K562 (cell line): ENCODE measurements at regions not wholly inside any gene's neighbourhood (a gene's known extent, or its start where the extent isn't known, plus 50 kb on each side); places are given as distances from the start of the nearest gene placed in this dataset.

ENCODE experiments used
- ATAC-seq: fragments of 200-7000 bp; cut with Tn5 transposase; 3 replicates; pipeline ENCODE4 v1.9.1; 2020; ENCODE audit warnings: moderate library complexity
- BruUV-seq: library from RNA; stranded (reverse); fragments of 400-500 nt; replicated peaks from 2 replicates; lab custom pipeline; 2021; lab: Mats Ljungman, UMichigan
- CTCF ChIA-PET: fragments of 300-600 bp; formaldehyde crosslinking; extraction: SDS; loops from one replicate; lab custom pipeline; 2021; ENCODE audit warnings: low intra/inter-chr PET ratio; lab: Yijun Ruan, JAX
- POLR2A ChIA-PET: fragments of 300-600, 350-650 bp; sonication (Branson Sonifier 250); formaldehyde crosslinking; extraction: SDS; loops from one replicate; lab custom pipeline; 2021; ENCODE audit warnings: antibody characterized with exemption, inconsistent platforms; lab: Yijun Ruan, JAX
- DNase-seq, 4 experiments: peaks; one replicate each; pipeline versions ENCODE4 v3.0.0 to v3.0.0-alpha.2; 2011 to 2018; ENCODE audit warnings: low spot score in 3 of 4, mixed read lengths in 3 of 4; ENCODE audit errors: extremely low read depth in 1 of 4
- FAIRE-seq: peaks from 2 replicates; lab custom pipeline; 2011; peaks lifted over from hg19 to GRCh38; lab: Jason Lieb, UNC
- H2AFZ ChIP-seq: 2 replicates; pipeline ENCODE4 v1.6.0; 2011; ENCODE audit warnings: low read depth, low read length, control low read depth, inconsistent platforms
- H3K27ac ChIP-seq: fragments of 200-600 bp; 3 replicates; pipeline ENCODE4 v1.8.0; 2011; ENCODE audit warnings: low read depth, mild to moderate bottlenecking, control low read depth, inconsistent platforms, low read length, moderate library complexity, mixed read lengths; ENCODE audit errors: extremely low read depth
- H3K27me3 ChIP-seq, 2 experiments: fragments of 300-600 bp in 1 of 2; 2 replicates in 1 of 2; 3 replicates in 1 of 2; pipeline versions ENCODE4 v1.6.0 to v1.8.0; 2011; ENCODE audit warnings: inconsistent platforms in 2 of 2, low read length in 2 of 2, mild to moderate bottlenecking in 1 of 2, mixed read lengths in 1 of 2, moderate library complexity in 1 of 2; ENCODE audit not compliant: control insufficient read depth in 2 of 2, insufficient read depth in 2 of 2
- H3K36me3 ChIP-seq: fragments of 300-600 bp; 3 replicates; pipeline ENCODE4 v1.8.0; 2011; ENCODE audit warnings: mild to moderate bottlenecking, low read length, inconsistent platforms; ENCODE audit not compliant: control insufficient read depth, insufficient read depth
- H3K4me1 ChIP-seq, 2 experiments: fragments of 200-600 bp in 1 of 2; replicated peaks in 1 of 2; 2 replicates in 1 of 2; 3 replicates in 1 of 2; pipeline versions ENCODE4 v1.5.1 to v1.8.0; 2011; ENCODE audit warnings: inconsistent platforms in 2 of 2, low read length in 2 of 2, mild to moderate bottlenecking in 1 of 2, mixed read lengths in 1 of 2, moderate library complexity in 1 of 2; ENCODE audit not compliant: control insufficient read depth in 2 of 2, insufficient read depth in 2 of 2
- H3K4me2 ChIP-seq: 2 replicates; pipeline ENCODE4 v1.6.1; 2011; ENCODE audit warnings: low read length, control low read depth, inconsistent platforms, mixed read lengths; ENCODE audit not compliant: insufficient read depth
- H3K4me3 ChIP-seq: fragments of 200-600 bp; sonication (generic), shearing (Covaris generic); 2 replicates; pipeline ENCODE4 v1.5.1; 2016; ENCODE audit warnings: control low read depth, inconsistent platforms
- H3K79me2 ChIP-seq: fragments of 200-600 bp; 3 replicates; pipeline ENCODE4 v1.8.0; 2011; ENCODE audit warnings: low read length, inconsistent platforms; ENCODE audit not compliant: control insufficient read depth, insufficient read depth
- H3K9ac ChIP-seq, 2 experiments: 2 replicates each; pipeline versions ENCODE4 v1.6.0 to v1.6.1; 2011; ENCODE audit warnings: low read depth in 2 of 2, low read length in 2 of 2, control low read depth in 1 of 2, inconsistent platforms in 1 of 2, mild to moderate bottlenecking in 1 of 2, mixed read lengths in 1 of 2; ENCODE audit not compliant: insufficient read depth in 1 of 2
- H3K9me1 ChIP-seq: one replicate; pipeline ENCODE4 v1.6.0; 2011; ENCODE audit warnings: inconsistent platforms, mild to moderate bottlenecking, low read length, moderate library complexity; ENCODE audit not compliant: control insufficient read depth, insufficient read depth
- H3K9me3 ChIP-seq: replicated peaks from 2 replicates; pipeline ENCODE4 v1.5.1; 2011; ENCODE audit warnings: low read depth, low read length, inconsistent platforms; ENCODE audit not compliant: control insufficient read depth, insufficient read depth
- H4K20me1 ChIP-seq: replicated peaks from 2 replicates; pipeline ENCODE4 v1.6.1; 2011; ENCODE audit warnings: low read length, inconsistent platforms, mixed read lengths; ENCODE audit not compliant: control insufficient read depth, insufficient read depth
- CBX2 ChIP-seq: fragments of 200-600 bp; sonication (generic); IDR thresholded peaks from one replicate; pipeline ENCODE4 v1.6.1; 2012; ENCODE audit warnings: mild to moderate bottlenecking, low read length, inconsistent platforms; ENCODE audit not compliant: insufficient read depth, poor library complexity, severe bottlenecking
- DIDO1 ChIP-seq: fragments of 450-650 bp; IDR thresholded peaks from 2 replicates; pipeline ENCODE4 v1.6.1; 2016; ENCODE audit warnings: low read depth, missing biosample characterization, missing genetic modification characterization
- HMGN3 ChIP-seq: IDR thresholded peaks from 2 replicates; pipeline ENCODE4 v1.6.1; 2011; ENCODE audit warnings: borderline replicate concordance, low read depth, mild to moderate bottlenecking, mixed read lengths, low read length; ENCODE audit not compliant: insufficient read length; ENCODE audit errors: extremely low read depth
- MYC ChIP-seq, 2 experiments: fragments of 250-450 bp in 1 of 2; sonication (Bioruptor Pico) in 1 of 2; IDR thresholded peaks; 2 replicates each; pipeline versions ENCODE4 v1.5.1 to v1.6.1; 2012 to 2021; ENCODE audit warnings: low read depth in 2 of 2, borderline replicate concordance in 1 of 2, improper control_type of control experiment in 1 of 2, low read length in 1 of 2, mild to moderate bottlenecking in 1 of 2, moderate library complexity in 1 of 2
- RHOXF2B ChIP-seq: fragments of 250-450 bp; sonication (Bioruptor Pico); conservative IDR thresholded peaks from 2 replicates; pipeline ENCODE4 v1.5.1; 2021
- SFPQ ChIP-seq: fragments of 200-400 bp; formaldehyde crosslinking; IDR thresholded peaks from 2 replicates; pipeline ENCODE4 v1.6.1; 2017; ENCODE audit warnings: mild to moderate bottlenecking, low read depth, low read length, moderate library complexity
- U2AF2 ChIP-seq: fragments of 200-400 bp; formaldehyde crosslinking; optimal IDR thresholded peaks from 2 replicates; pipeline ENCODE3; 2017; ENCODE audit warnings: low read depth, mild to moderate bottlenecking, low read length
- YBX1 ChIP-seq: fragments of 450-650 bp; IDR thresholded peaks from 2 replicates; pipeline ENCODE4 v1.7.1; 2016; ENCODE audit warnings: mild to moderate bottlenecking
- ZHX1 ChIP-seq: fragments of 150-350 bp; conservative IDR thresholded peaks from 2 replicates; pipeline ENCODE4 v1.6.1; 2014; ENCODE audit warnings: low read length
- ZNF655 ChIP-seq: fragments of 250-450 bp; sonication (Bioruptor Pico); IDR thresholded peaks from 2 replicates; pipeline ENCODE4 v1.5.0; 2021
- WGBS: fragments of 100-300 bp; shearing (Covaris generic); methylation state at CpG from one replicate; pipeline ENCODE4 v1.1.6; 2016; ENCODE audit warnings: low coverage, mixed read lengths; ENCODE audit not compliant: insufficient coverage; ENCODE audit errors: missing lambda C conversion rate; 5-methylcytosine and 5-hydroxymethylcytosine counted together
- in situ Hi-C: fragments of 300-500 bp; cut with MboI; formaldehyde crosslinking; loops from 4 replicates; pipeline ENCODE4 v1.15.0; 2018; ENCODE audit warnings: inconsistent platforms, mixed read lengths
- intact Hi-C: fragments of 100-400 bp; cut with micrococcal nuclease; formaldehyde crosslinking; loops from 2 replicates; pipeline ENCODE4 v1.14.2; 2022

- H3K27me3 ChIP-seq: peaks cover 9 to 18% of the 10 kb centered on the region in 2 experiments; a peak in 4 of 5 replicates
- no peak overlapping the region for H3K4me2 ChIP-seq
- H3K36me3 ChIP-seq: no peaks in the 10 kb centered on the region
- DNase-seq (no peak), FAIRE-seq (no peak)
- H3K9me3 ChIP-seq: no peaks in the 10 kb centered on the region
- no peaks in the 10 kb centered on the region for H3K9me1 ChIP-seq
- POLR2A ChIA-PET: interaction anchor here (0.6 kb wide), 1 partner anchor 35 kb away, joined by 4 read pairs; no protein-coding TSS in a partner anchor
- no peak overlapping the region for H3K27ac ChIP-seq
- no peak overlapping the region for H3K9ac ChIP-seq
- WGBS: 0% methylated on average over 1 of the region's 1 CpG
- in situ Hi-C loops: no loop called here
- no TSS peak for BruUV-seq
- TF ChIP-seq RHOXF2B (CRISPR knock-in tag) (no peak), DIDO1 (no peak), YBX1 (no peak), ZHX1 (no peak), SFPQ (no peak), U2AF2 (no peak), ZNF655 (no peak), CBX2 (no peak), MYC (IDR thresholded peaks at IDR 0.05; ENCODE audit: low read depth, low read length) (no peak), MYC (CRISPR knock-in tag; IDR thresholded peaks at IDR 0.05; ENCODE audit: borderline replicate concordance, low read depth) (no peak), HMGN3 (no peak)
- TF ChIP-seq, all 486 proteins: peak for 0
- Histone ChIP-seq H3K4me1 (no peaks in the 10 kb centered on the region), H3K79me2 (no peaks in the 10 kb centered on the region), H2AFZ (no peak overlapping the region), H3K4me3 (no peak overlapping the region), H4K20me1 (0 out of 2 replicates have a peak, but pooled peaks cover 7% of the 10 kb centered on the region)
- CTCF ChIA-PET: interaction anchor here (0.6 kb wide), 1 partner anchor 9 kb away, joined by 5 read pairs; no protein-coding TSS in a partner anchor
- no peak for ATAC-seq
- intact Hi-C loops: no loop called here
Observed at GRCh38 chr10:78415111-78415510, 381.4 kb downstream of the RPS24 start.
